HS-5 (cell line): ENCODE measurements at regions not wholly inside any gene's neighbourhood (a gene's known extent, or its start where the extent isn't known, plus 50 kb on each side); places are given as distances from the start of the nearest gene placed in this dataset.
"Not testable (repeated sequence)": the region's sequence is repeated elsewhere in the genome, so short reads cannot be mapped to it uniquely, and the experiment has no call there.

ENCODE experiments used
- DNase-seq: peaks from one replicate; pipeline ENCODE4 v3.0.0-alpha.2; 2012; ENCODE audit warnings: low read depth

DNA sequence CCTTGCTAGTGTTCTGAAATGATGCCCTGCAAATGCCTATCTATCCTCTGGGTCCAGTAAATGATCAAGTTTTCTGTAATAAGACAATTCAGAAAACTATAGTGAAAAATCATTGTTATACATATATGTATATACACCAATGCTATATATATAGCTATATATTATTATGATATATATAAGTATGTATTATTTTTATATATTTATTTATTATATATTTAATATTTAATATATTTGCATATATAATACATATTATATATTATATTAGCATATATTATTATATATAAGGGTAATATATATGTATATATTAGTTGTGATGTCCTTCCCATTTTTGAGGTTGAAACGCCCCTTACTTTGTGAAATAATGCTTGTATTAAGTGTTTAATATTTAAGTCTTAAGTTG is 181.4 kb upstream of the CACNA2D1 start:
- DNase-seq: no peak

- DNase-seq: peak; percentile 74
Measured at GRCh38 chr7:82624337-82624736, 180.8 kb upstream of the CACNA2D1 start.

DNA sequence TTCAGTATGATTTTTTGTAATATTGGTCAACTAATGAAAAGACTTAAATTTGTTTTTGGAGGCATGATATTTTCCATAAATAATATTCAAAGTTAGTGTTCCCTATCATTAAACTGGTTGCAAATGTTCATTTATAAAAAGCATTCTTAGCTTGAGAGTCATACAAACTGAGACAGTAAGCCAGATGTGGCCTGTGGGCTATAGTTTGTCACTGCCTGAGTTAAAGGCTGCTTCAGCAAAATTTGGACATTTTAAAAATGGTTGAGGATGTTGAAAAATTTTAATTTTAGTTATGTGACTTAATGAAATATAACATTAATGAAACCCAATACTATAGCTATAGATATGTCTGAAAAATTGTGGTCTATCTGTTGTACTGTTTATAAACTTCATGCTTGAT is 180.2 kb upstream of the CACNA2D1 start:
- no peak for DNase-seq

DNA sequence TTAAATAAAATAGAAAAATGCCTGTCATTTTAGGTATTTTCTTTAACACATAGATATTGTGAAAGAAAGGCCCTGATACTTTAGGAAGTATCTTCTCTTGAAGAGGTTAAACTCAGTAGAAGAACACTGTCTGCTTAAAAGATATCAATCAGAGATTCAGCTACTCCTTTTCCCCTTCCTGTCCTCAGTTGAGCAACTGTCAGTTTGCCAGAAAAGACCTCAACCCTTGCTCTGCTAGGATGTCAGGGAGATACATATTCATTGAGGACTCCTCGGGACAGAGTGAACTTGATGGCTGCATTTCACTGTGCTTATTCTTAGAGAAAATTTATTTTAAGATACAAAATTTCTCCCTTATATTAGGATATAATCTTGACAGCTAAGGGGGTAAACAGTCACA is 173.6 kb upstream of the CACNA2D1 start:
- DNase-seq: no peak

DNA sequence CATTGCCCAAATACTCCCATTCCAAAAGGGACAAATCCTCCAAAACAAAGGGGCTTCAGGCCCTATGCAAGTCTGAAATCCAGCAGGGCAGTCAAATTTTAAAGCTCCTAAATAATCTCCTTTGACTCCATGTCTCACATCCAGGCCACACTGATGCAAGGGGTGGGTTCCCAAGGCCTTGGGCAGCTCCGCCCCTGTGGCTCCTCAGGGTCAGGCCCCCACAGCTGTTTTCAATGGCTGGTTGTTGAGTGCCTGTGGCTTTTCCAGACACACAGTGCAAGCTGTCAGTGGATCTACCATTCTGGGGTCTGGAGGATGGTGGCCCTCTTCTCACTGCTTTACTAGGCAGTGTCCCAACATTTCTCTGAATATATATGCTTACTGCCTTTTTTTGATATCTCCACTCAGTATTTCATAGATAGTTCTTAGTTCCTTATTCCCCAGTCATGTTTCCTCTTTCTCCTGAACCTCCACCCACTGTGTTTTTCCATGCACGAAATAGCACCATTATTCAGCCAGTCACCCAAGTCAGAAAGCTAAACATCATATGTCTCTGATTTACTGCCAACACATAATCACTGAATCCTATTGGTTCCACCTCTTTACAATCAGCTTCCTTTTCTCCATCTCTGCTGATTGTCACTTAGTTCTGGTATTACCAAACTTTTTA is 172.6 kb upstream of the CACNA2D1 start:
- no peak for DNase-seq

GRCh38 chr7:82615527-82615926 is 171.9 kb upstream of the CACNA2D1 start:
- no peak for DNase-seq

DNA sequence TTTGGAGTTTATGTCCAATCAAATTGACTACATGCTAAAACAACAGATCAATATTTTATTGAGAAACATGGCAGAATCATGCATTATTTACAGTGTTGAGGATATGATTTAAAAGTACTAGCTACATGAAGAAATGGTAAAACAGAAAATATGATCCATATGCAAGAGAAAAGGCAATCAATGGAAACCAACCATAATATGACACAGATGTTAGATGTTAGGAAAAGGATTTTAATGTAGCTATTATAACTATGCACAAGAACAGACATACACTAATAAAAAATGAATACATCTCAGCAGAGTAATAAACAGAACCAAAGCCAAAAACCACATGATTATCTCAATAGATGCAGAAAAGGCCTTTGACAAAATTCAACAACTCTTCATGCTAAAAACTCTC is 166.2 kb upstream of the CACNA2D1 start:
- no peak for DNase-seq

GRCh38 chr7:82605247-82605864 is 161.8 kb upstream of the CACNA2D1 start:
- DNase-seq: no peak

GRCh38 chr7:82602066-82602465 is 158.5 kb upstream of the CACNA2D1 start:
- no peak for DNase-seq

DNA sequence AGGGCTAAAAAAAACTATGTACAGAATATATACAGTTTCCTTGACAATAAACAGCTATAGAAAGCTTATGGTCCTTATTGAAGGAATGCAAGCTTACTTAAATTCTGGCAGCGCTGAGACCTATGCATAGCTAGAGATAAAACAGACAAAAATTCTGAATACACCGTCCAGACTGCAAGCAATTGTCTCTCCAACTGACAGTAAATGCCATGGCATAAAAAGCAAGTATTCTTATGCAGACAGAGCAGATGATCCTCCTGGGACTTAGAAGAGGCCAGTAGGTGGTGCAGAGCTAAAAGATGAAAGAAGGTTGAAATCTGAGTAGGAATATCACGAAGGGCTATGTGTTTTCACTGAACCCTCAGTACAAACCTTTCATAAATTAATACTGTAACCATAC is 157.0 kb upstream of the CACNA2D1 start:
- DNase-seq: no peak

GRCh38 chr7:82599895-82600294 is 156.3 kb upstream of the CACNA2D1 start:
- no peak for DNase-seq

DNA sequence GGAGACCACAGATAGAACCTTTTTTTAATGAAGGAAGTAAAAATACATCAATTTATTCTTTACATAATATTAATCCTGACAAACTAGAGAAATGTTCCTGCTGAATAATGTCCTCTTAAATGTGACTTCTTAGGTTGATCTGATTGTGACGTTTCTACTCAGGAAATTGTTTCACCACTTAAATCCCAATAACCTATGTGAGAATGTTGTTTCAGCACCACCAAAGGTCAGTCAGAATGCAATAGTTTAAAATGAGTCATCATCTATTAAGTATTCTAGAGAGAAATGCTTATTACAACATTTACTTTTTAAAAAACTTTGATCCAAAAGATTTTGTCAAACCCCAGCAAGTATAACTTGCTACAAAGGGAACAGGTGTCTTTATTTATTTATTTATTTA is 155.4 kb upstream of the CACNA2D1 start:
- no peak for DNase-seq

GRCh38 chr7:82595795-82596194 is 152.2 kb upstream of the CACNA2D1 start:
- DNase-seq: not testable (repeated sequence)

DNA sequence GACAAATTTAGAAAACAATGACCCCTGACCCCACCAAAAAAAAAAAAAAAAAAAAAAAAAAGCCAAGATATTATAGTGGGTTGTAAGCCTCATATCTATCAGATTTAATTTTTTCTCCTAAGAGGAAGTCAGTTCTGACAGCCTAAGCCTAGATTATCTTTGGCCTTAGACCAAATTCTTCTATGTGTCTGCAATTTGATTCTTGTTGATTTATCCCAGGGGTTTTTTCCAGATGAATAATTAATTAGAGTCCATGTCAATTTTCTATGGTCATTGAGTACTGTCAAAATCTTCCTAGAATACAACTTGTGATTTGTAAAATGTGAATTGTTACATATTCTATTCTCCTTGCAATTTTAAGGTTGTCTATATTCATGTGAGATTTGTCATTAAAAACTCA is 151.6 kb upstream of the CACNA2D1 start:
- DNase-seq: no peak

DNA sequence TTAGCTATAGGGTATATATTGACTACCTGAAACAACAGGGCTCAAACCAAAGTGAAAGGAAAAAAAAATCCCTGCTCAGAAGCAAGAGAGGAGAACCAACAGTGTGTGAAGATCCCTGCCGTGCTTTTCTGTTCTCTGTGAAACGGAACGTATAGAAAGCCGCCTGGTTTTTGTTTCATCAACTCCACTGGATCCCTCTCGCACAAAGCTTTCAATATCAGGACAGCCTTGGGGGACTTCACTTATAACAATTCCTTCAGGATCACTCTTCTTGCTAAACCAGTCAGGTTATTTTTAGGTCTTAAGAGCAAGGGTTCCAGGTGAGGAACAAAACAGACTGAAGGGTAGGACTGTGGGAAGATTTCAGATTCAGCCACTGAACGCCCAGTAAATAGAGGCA is 151.1 kb upstream of the CACNA2D1 start:
- DNase-seq: no peak

GRCh38 chr7:82593780-82594179 is 150.2 kb upstream of the CACNA2D1 start:
- DNase-seq: no peak

- no peak for DNase-seq
Measured at GRCh38 chr7:82592416-82592815, 148.8 kb upstream of the CACNA2D1 start.

GRCh38 chr7:82579047-82579446 is 135.5 kb upstream of the CACNA2D1 start:
- no peak for DNase-seq

GRCh38 chr7:82578430-82578829 is 134.9 kb upstream of the CACNA2D1 start:
- DNase-seq: no peak

- DNase-seq: peak; percentile 46
Measured at GRCh38 chr7:82572195-82572880, 128.8 kb upstream of the CACNA2D1 start.

DNA sequence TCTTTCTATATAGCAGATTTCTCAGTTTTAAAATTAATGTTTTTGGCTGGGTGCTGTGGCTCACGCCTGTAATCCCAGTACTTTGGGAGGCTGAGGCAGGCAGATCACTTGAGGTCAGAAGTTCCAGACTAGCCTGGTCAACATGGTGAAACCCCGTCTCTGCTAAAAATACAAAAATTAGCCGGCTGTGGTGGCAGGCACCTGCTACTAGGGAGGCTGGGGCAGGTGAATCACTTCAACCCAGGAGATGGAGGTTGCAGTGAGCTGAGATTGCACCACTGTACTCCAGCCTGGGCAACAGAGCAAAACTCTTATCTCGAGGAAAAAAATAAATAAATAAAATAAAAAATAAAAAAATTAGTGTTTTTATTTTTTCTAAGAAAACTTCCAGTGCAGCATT is 127.5 kb upstream of the CACNA2D1 start:
- not testable (repeated sequence) for DNase-seq

- no peak for DNase-seq
Measured at GRCh38 chr7:82567841-82568240, 124.3 kb upstream of the CACNA2D1 start.

- DNase-seq: no peak
Measured at GRCh38 chr7:82567356-82567755, 123.8 kb upstream of the CACNA2D1 start.

GRCh38 chr7:82566752-82567151 is 123.2 kb upstream of the CACNA2D1 start:
- no peak for DNase-seq
